CD1c-positive myeloid dendritic cell (primary cell): ENCODE measurements at regions not wholly inside any gene's neighbourhood (a gene's known extent, or its start where the extent isn't known, plus 50 kb on each side); places are given as distances from the start of the nearest gene placed in this dataset.

ENCODE experiments used
- DNase-seq: peaks from one replicate; pipeline ENCODE4 v3.0.0-alpha.2; 2016; ENCODE audit errors: extremely low spot score

GRCh38 chr9:2311920-2312319 lies 296.8 kb downstream of the SMARCA2 start:
- no peak for DNase-seq

GRCh38 chr9:2313512-2313911 lies 298.4 kb downstream of the SMARCA2 start:
- no peak for DNase-seq

- no peak for DNase-seq
These were observed 302.4 kb downstream of the SMARCA2 start for GRCh38 chr9:2317591-2317990.

- no peak for DNase-seq
These were observed 302.2 kb upstream of the VLDLR start for GRCh38 chr9:2319421-2319820.

- no peak for DNase-seq
These were observed 301.5 kb upstream of the VLDLR start for GRCh38 chr9:2320114-2320513.

GRCh38 chr9:2320632-2321031 lies 301.0 kb upstream of the VLDLR start:
- no peak for DNase-seq

GRCh38 chr9:2321523-2322148 lies 300.0 kb upstream of the VLDLR start:
- no peak for DNase-seq

GRCh38 chr9:2324742-2325141 lies 296.8 kb upstream of the VLDLR start:
- no peak for DNase-seq

- no peak for DNase-seq
These were observed 288.9 kb upstream of the VLDLR start for GRCh38 chr9:2332663-2333062.

GRCh38 chr9:2335260-2335659 lies 286.3 kb upstream of the VLDLR start:
- no peak for DNase-seq

- DNase-seq: no peak
These were observed 285.5 kb upstream of the VLDLR start for GRCh38 chr9:2336055-2336454.

- DNase-seq: no peak
These were observed 284.5 kb upstream of the VLDLR start for GRCh38 chr9:2337131-2337530.

GRCh38 chr9:2337627-2338026 lies 284.0 kb upstream of the VLDLR start:
- DNase-seq: no peak

- no peak for DNase-seq
These were observed 282.7 kb upstream of the VLDLR start for GRCh38 chr9:2338777-2339365.

- no peak for DNase-seq
These were observed 282.2 kb upstream of the VLDLR start for GRCh38 chr9:2339416-2339815.

GRCh38 chr9:2340046-2340760 lies 281.4 kb upstream of the VLDLR start:
- no peak for DNase-seq

- DNase-seq: no peak
These were observed 280.5 kb upstream of the VLDLR start for GRCh38 chr9:2341126-2341525.

- DNase-seq: no peak
These were observed 279.6 kb upstream of the VLDLR start for GRCh38 chr9:2341956-2342355.

GRCh38 chr9:2343756-2344155 lies 277.8 kb upstream of the VLDLR start:
- no peak for DNase-seq

- no peak for DNase-seq
These were observed 277.2 kb upstream of the VLDLR start for GRCh38 chr9:2344436-2344835.

GRCh38 chr9:2345013-2345412 lies 276.6 kb upstream of the VLDLR start:
- no peak for DNase-seq

GRCh38 chr9:2346277-2346913 lies 275.2 kb upstream of the VLDLR start:
- no peak for DNase-seq

- no peak for DNase-seq
These were observed 270.3 kb upstream of the VLDLR start for GRCh38 chr9:2351324-2351723.
